ENCODE measurements at regions not wholly inside any gene's neighbourhood (a gene's known extent, or its start where the extent isn't known, plus 50 kb on each side); places are given as distances from the start of the nearest gene placed in this dataset.

DNA sequence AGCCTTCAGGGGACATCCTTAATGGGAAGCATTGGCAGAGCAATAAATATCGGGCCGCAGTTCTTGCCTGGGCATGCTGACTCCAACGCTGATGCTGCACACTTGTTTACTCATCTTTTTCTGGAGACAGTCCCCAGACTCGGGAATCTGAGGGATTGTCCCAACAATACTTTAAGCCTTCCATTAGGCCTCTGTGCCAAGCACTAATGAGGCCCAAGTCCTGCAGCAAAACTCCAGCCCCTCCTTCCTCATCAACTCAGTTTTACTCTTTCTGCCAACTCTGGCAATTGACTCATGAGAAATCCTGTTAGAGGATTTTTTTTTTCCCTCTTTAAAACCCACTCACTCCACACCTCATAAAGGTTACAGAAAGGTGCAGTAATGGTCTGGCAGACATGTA is 233.4 kb upstream of the PELI2 start:
- in situ Hi-C loops (cut with MboI; ENCODE audit: low sequenced_read_pairs) = no loop called here
- Histone ChIP-seq H4K91ac (ENCODE audit: insufficient read depth, low read depth, low read length) (no peak overlapping the region), H4K8ac (ENCODE audit: low read depth in 2 of 2, low read length in 2 of 2) (no peak overlapping the region), H3K27me3 (ENCODE audit: control insufficient read depth, insufficient read depth, low read length) (peaks cover 25% of the 10 kb centered on the region), H3K9me1 (ENCODE audit: insufficient read depth, low read length) (peaks cover 8% of the 10 kb centered on the region; the same call in 1 of the 2 replicates), H3K79me1 (ENCODE audit: low read depth in 1 of 2, low read length in 2 of 2) (no peaks in the 10 kb centered on the region), H4K5ac (ENCODE audit: low read depth, low read length) (no peak overlapping the region), H2BK120ac (ENCODE audit: low read depth, low read length) (no peak overlapping the region), H3K18ac (ENCODE audit: low read depth, low read length) (no peak overlapping the region), H3K23ac (ENCODE audit: low read depth, low read length) (no peak overlapping the region), H4K20me1 (ENCODE audit: insufficient read depth, low read length) (no peaks in the 10 kb centered on the region), H3K4ac (ENCODE audit: low read depth, low read length) (no peak overlapping the region), H3K56ac (ENCODE audit: extremely low read depth, insufficient read depth, low read length) (no peak overlapping the region), H2BK5ac (ENCODE audit: low read depth, low read length, poor library complexity, severe bottlenecking) (no peak overlapping the region), H3K27ac (ENCODE audit: insufficient read depth, low read length) (no peak overlapping the region), H3K4me2 (ENCODE audit: low read depth, low read length) (no peak overlapping the region), H3K36me3 (ENCODE audit: control insufficient read depth, insufficient read depth, low read length) (no peaks in the 10 kb centered on the region), H3K4me3 (ENCODE audit: insufficient read depth, low read depth, low read length) (no peak overlapping the region), H3K4me1 (ENCODE audit: control insufficient read depth, insufficient read depth, low read length) (peaks cover 4% of the 10 kb centered on the region), H3K9me3 (ENCODE audit: control insufficient read depth, insufficient read depth, low read length) (peaks cover 3% of the 10 kb centered on the region; the same call in 1 of the 2 replicates), H2AFZ (replicated peaks; ENCODE audit: low read length, poor library complexity) (no peak overlapping the region), H2BK15ac (ENCODE audit: low read depth, low read length) (no peak overlapping the region), H2AK9ac (replicated peaks; ENCODE audit: low read depth, low read length, poor library complexity) (no peak overlapping the region), H2BK20ac (ENCODE audit: low read depth, low read length) (no peak overlapping the region), H3K9ac (ENCODE audit: low read depth, low read length) (no peak overlapping the region), H2AK5ac (ENCODE audit: low read depth, low read length) (no peak overlapping the region), H3K14ac (replicated peaks; ENCODE audit: low read depth, low read length) (no peak overlapping the region)
- dilution Hi-C loops (cut with HindIII; ENCODE audit: low sequenced_read_pairs, unreplicated experiment) = no loop called here
- no peak for ATAC-seq (ENCODE audit: low read depth)
- TF ChIP-seq CEBPB (IDR thresholded peaks at IDR 0.05; ENCODE audit: low read depth, low read length) (no peak), RFX5 (IDR thresholded peaks at IDR 0.05; ENCODE audit: low read depth, low read length) (no peak), MAFK (IDR thresholded peaks at IDR 0.05; ENCODE audit: low read depth, low read length) (no peak), FOS (IDR thresholded peaks at IDR 0.05; ENCODE audit: low read depth, low read length) (no peak), POLR2A (IDR thresholded peaks at IDR 0.05; ENCODE audit: low read depth, low read length) (no peak), RCOR1 (IDR thresholded peaks at IDR 0.05; ENCODE audit: insufficient replicate concordance, low read length) (no peak), RAD21 (IDR thresholded peaks at IDR 0.05; ENCODE audit: low read length) (no peak), SMC3 (IDR thresholded peaks at IDR 0.05; ENCODE audit: low read depth, low read length) (no peak), CHD1 (IDR thresholded peaks at IDR 0.05; ENCODE audit: low read depth, low read length) (no peak)
- POLR2A ChIA-PET (ENCODE audit: unreplicated experiment) = no interaction called here
- BruUV-seq (replicated peaks) = no TSS peak
- DNase-seq = no peak
- 67% methylated on average over 2 of the region's 4 CpGs; no CpG with 5 or more reads in 1 of the 2 experiments for WGBS, 2 experiments (ENCODE audit: extremely low coverage in 2 of 2, insufficient read length in 1 of 2)
- intact Hi-C loops (cut with micrococcal nuclease) = no loop called here
- CTCF ChIA-PET = no interaction called here
